HCT116 (cell line): ENCODE measurements at regions not wholly inside any gene's neighbourhood (a gene's known extent, or its start where the extent isn't known, plus 50 kb on each side); places are given as distances from the start of the nearest gene placed in this dataset.

Experiments
- ATAC-seq: fragments of 200-7000 bp; cut with Tn5 transposase; 2 replicates; pipeline ENCODE4 v1.9.1; 2020; ENCODE audit warnings: mild to moderate bottlenecking, moderate library complexity
- BruUV-seq: library from RNA; stranded (reverse); fragments of 400-500 nt; replicated peaks from 2 replicates; lab custom pipeline; 2021; lab: Mats Ljungman, UMichigan
- CTCF ChIA-PET: fragments of 300-600 bp; sonication (Branson Sonifier 250); formaldehyde crosslinking; loops from one replicate; lab custom pipeline; 2021; ENCODE audit warnings: antibody characterized with exemption; lab: Charles Lee
- POLR2A ChIA-PET: fragments of 300-600, 350-600 bp; sonication (Branson Sonifier 250); formaldehyde crosslinking; loops from one replicate; lab custom pipeline; 2021; ENCODE audit warnings: antibody characterized with exemption; lab: Charles Lee
- RAD21 ChIA-PET, 2 experiments: fragments of 300-600 bp; sonication (Branson Sonifier 250); formaldehyde crosslinking; loops; one replicate each; lab custom pipeline; 2023; ENCODE audit warnings: low total read pairs in 2 of 2; ENCODE audit not compliant: uncharacterized antibody in 2 of 2, unreplicated experiment in 2 of 2, low non-redundant PET in 1 of 2; lab: Charles Lee
- DNase-seq: peaks from one replicate; pipeline ENCODE4 v3.0.0-alpha.2; 2010; ENCODE audit warnings: low read depth, low spot score
- H2AFZ ChIP-seq: fragments of 200-600 bp; shearing (Covaris generic), sonication (generic); 2 replicates; pipeline ENCODE4 v1.6.1; 2017; ENCODE audit warnings: low read depth, mixed run types, mixed read lengths, antibody characterized with exemption, low read length; ENCODE audit not compliant: poor library complexity, severe bottlenecking
- H3K27ac ChIP-seq: 2 replicates; pipeline ENCODE4 v1.5.1; 2012; ENCODE audit warnings: low read depth, low read length
- H3K27me3 ChIP-seq: fragments of 200-600 bp; sonication (generic); 2 replicates; pipeline ENCODE4 v1.6.1; 2016; ENCODE audit warnings: mixed run types, low read length, mixed read lengths; ENCODE audit not compliant: insufficient read depth
- H3K36me3 ChIP-seq, 2 experiments: fragments of 200-500 bp in 1 of 2; fragments of 200-600 bp in 1 of 2; sonication (Bioruptor generic) in 1 of 2; sonication (generic) in 1 of 2; 2 replicates each; pipeline versions ENCODE4 v1.5.1 to v1.6.1; 2014 to 2016; ENCODE audit warnings: low read length in 2 of 2, inconsistent platforms in 1 of 2, mixed read lengths in 1 of 2, mixed run types in 1 of 2; ENCODE audit not compliant: insufficient read depth in 2 of 2, control insufficient read depth in 1 of 2
- H3K4me1 ChIP-seq, 2 experiments: fragments of 200-600 bp in 1 of 2; sonication (generic) in 1 of 2; 2 replicates each; pipeline versions ENCODE4 v1.5.1 to v1.6.1; 2012 to 2017; ENCODE audit warnings: low read length in 2 of 2, inconsistent platforms in 1 of 2, mild to moderate bottlenecking in 1 of 2, mixed read lengths in 1 of 2, mixed run types in 1 of 2, moderate library complexity in 1 of 2; ENCODE audit not compliant: insufficient read depth in 2 of 2, control insufficient read depth in 1 of 2
- H3K4me2 ChIP-seq: fragments of 200-600 bp; sonication (generic); 2 replicates; pipeline ENCODE4 v1.6.1; 2017; ENCODE audit warnings: mixed run types, low read length, mixed read lengths
- H3K4me3 ChIP-seq, 2 experiments: fragments of 200-600 bp in 1 of 2; sonication (generic) in 1 of 2; replicated peaks in 1 of 2; 2 replicates each; pipeline ENCODE4 v1.5.1; 2011 to 2016; ENCODE audit warnings: low read length in 2 of 2, control low read depth in 1 of 2, low read depth in 1 of 2, mild to moderate bottlenecking in 1 of 2, mixed read lengths in 1 of 2, mixed run types in 1 of 2
- H3K79me2 ChIP-seq: fragments of 200-600 bp; sonication (generic); 2 replicates; pipeline ENCODE4 v1.6.1; 2017; ENCODE audit warnings: mild to moderate bottlenecking, mixed run types, low read length, moderate library complexity, mixed read lengths; ENCODE audit not compliant: insufficient read depth
- H3K9ac ChIP-seq: fragments of 200-600 bp; sonication (generic); 2 replicates; pipeline ENCODE4 v1.6.1; 2016; ENCODE audit warnings: low read length, mixed read lengths
- H3K9me2 ChIP-seq: fragments of 200-600 bp; sonication (generic), shearing (Covaris generic); 2 replicates; pipeline ENCODE4 v1.6.1; 2017; ENCODE audit warnings: mixed run types, mild to moderate bottlenecking, moderate library complexity; ENCODE audit not compliant: insufficient read depth
- H3K9me3 ChIP-seq, 2 experiments: fragments of 200-500 bp in 1 of 2; fragments of 200-600 bp in 1 of 2; sonication (Bioruptor generic) in 1 of 2; sonication (generic) in 1 of 2; 2 replicates each; pipeline ENCODE4 v1.6.1; 2014 to 2017; ENCODE audit warnings: low read length in 2 of 2, mixed read lengths in 2 of 2, inconsistent platforms in 1 of 2, low read depth in 1 of 2, mild to moderate bottlenecking in 1 of 2, mixed run types in 1 of 2, moderate library complexity in 1 of 2; ENCODE audit not compliant: control insufficient read depth in 1 of 2, insufficient read depth in 1 of 2
- H4K20me1 ChIP-seq: fragments of 200-600 bp; sonication (generic), shearing (Covaris generic); 2 replicates; pipeline ENCODE4 v1.6.1; 2017; ENCODE audit warnings: mixed run types, mild to moderate bottlenecking, moderate library complexity; ENCODE audit not compliant: insufficient read depth
- CBX3 ChIP-seq: IDR thresholded peaks from 2 replicates; pipeline ENCODE4 v1.6.1; 2012; ENCODE audit warnings: low read depth
- CEBPB ChIP-seq: IDR thresholded peaks from 2 replicates; pipeline ENCODE4 v1.6.1; 2012; ENCODE audit warnings: low read depth
- EGR1 ChIP-seq: IDR thresholded peaks from 2 replicates; pipeline ENCODE4 v1.6.1; 2012; ENCODE audit warnings: low read depth
- ELF1 ChIP-seq: IDR thresholded peaks from 2 replicates; pipeline ENCODE4 v1.6.1; 2012; ENCODE audit warnings: low read depth, borderline replicate concordance
- EZH2 ChIP-seq: fragments of 200-600 bp; sonication (generic); IDR thresholded peaks from 2 replicates; pipeline ENCODE4 v1.6.1; 2017; ENCODE audit warnings: antibody characterized with exemption, mixed run types
- FOSL1 ChIP-seq: IDR thresholded peaks from 2 replicates; pipeline ENCODE4 v1.6.1; 2012; ENCODE audit warnings: low read depth
- JUND ChIP-seq: IDR thresholded peaks from 2 replicates; pipeline ENCODE4 v1.6.1; 2012
- POLR2A ChIP-seq: IDR thresholded peaks from 2 replicates; pipeline ENCODE4 v1.7.0; 2011; ENCODE audit warnings: borderline replicate concordance; ENCODE audit not compliant: insufficient read depth, insufficient read length; ENCODE audit errors: extremely low read depth
- POLR2AphosphoS5 ChIP-seq: IDR thresholded peaks from 2 replicates; pipeline ENCODE4 v1.6.1; 2011; ENCODE audit warnings: mild to moderate bottlenecking, low read depth, low read length, moderate library complexity
- SIN3A ChIP-seq: IDR thresholded peaks from 2 replicates; pipeline ENCODE4 v1.6.1; 2012; ENCODE audit warnings: low read depth
- SP1 ChIP-seq: IDR thresholded peaks from 2 replicates; pipeline ENCODE4 v1.6.1; 2012; ENCODE audit warnings: low read depth
- SRF ChIP-seq: IDR thresholded peaks from 2 replicates; pipeline ENCODE4 v1.6.1; 2012; ENCODE audit warnings: low read depth
- YY1 ChIP-seq: IDR thresholded peaks from 2 replicates; pipeline ENCODE4 v1.6.1; 2011; ENCODE audit warnings: low read length, low read depth, moderate library complexity, mild to moderate bottlenecking; ENCODE audit not compliant: insufficient replicate concordance; ENCODE audit errors: extremely low read depth
- ZFX ChIP-seq: fragments of 450-650 bp; IDR thresholded peaks from 2 replicates; pipeline ENCODE4 v1.6.1; 2017
- ZNF274 ChIP-seq: fragments of 200-500 bp; sonication (Bioruptor generic); IDR thresholded peaks from 2 replicates; pipeline ENCODE4 v1.6.1; 2014; ENCODE audit warnings: mild to moderate bottlenecking, low read depth, low read length, inconsistent platforms
- intact Hi-C: fragments of 100-400 bp; cut with micrococcal nuclease; formaldehyde crosslinking; loops from 2 replicates; pipeline ENCODE4 v1.10.0; 2022
- TF ChIP-seq, protein P1 (sequence below): IDR thresholded peaks from 2 replicates; pipeline ENCODE4 v1.6.1; 2012; ENCODE audit warnings: low read depth
- TF ChIP-seq, protein P2 (sequence below), 3 experiments: fragments of 200-600 bp in 1 of 3; sonication (generic) in 1 of 3; IDR thresholded peaks in 2 of 3; conservative IDR thresholded peaks in 1 of 3; 2 replicates each; pipeline ENCODE4 v1.5.1; 2012 to 2017; ENCODE audit warnings: low read depth in 2 of 3, low read length in 2 of 3, antibody characterized with exemption in 1 of 3, borderline replicate concordance in 1 of 3, control low read depth in 1 of 3, mild to moderate bottlenecking in 1 of 3, mixed read lengths in 1 of 3, mixed run types in 1 of 3, moderate library complexity in 1 of 3; ENCODE audit not compliant: insufficient read depth in 1 of 3
- TF ChIP-seq, protein P3 (sequence below): IDR thresholded peaks from 2 replicates; pipeline ENCODE4 v1.6.1; 2012
- TF ChIP-seq, protein P4 (sequence below): IDR thresholded peaks from 2 replicates; pipeline ENCODE4 v1.6.1; 2012
- TF ChIP-seq, protein P5 (sequence below): IDR thresholded peaks from 2 replicates; pipeline ENCODE4 v1.6.1; 2011; ENCODE audit warnings: mild to moderate bottlenecking, low read length, moderate library complexity; ENCODE audit not compliant: insufficient replicate concordance; ENCODE audit errors: extremely low read depth

DNA sequence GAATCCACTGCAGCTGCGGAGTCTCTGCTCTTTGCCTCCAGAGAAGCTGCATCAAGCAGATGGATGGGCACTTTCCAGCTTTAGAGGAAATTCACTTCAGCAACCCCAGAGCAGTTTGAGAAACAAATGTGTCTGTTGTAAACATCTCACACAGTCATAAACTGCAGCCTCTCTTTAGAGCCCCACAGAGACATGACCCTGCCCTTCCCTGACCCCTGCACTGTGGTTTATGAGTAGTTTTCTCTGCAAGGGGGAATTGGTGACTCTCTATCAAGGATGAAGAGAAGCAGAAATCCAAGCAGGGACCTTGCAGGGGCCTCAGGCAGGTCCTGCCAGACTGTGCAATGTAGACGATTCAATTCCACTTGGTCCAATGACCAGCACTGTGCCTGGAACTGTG lies 160.2 kb downstream of the SH2D4B start:
- no peak overlapping the region for H3K9ac ChIP-seq
- no peaks in the 10 kb centered on the region for H3K9me2 ChIP-seq
- TF ChIP-seq ZFX (no peak), POLR2AphosphoS5 (no peak), CBX3 (no peak), SP1 (no peak), EGR1 (no peak), JUND (no peak), ZNF274 (no peak), SRF (no peak), SIN3A (no peak), POLR2A (no peak), FOSL1 (no peak), CEBPB (no peak), YY1 (no peak), EZH2 (no peak), ELF1 (no peak)
- TF ChIP-seq, protein P1, sequence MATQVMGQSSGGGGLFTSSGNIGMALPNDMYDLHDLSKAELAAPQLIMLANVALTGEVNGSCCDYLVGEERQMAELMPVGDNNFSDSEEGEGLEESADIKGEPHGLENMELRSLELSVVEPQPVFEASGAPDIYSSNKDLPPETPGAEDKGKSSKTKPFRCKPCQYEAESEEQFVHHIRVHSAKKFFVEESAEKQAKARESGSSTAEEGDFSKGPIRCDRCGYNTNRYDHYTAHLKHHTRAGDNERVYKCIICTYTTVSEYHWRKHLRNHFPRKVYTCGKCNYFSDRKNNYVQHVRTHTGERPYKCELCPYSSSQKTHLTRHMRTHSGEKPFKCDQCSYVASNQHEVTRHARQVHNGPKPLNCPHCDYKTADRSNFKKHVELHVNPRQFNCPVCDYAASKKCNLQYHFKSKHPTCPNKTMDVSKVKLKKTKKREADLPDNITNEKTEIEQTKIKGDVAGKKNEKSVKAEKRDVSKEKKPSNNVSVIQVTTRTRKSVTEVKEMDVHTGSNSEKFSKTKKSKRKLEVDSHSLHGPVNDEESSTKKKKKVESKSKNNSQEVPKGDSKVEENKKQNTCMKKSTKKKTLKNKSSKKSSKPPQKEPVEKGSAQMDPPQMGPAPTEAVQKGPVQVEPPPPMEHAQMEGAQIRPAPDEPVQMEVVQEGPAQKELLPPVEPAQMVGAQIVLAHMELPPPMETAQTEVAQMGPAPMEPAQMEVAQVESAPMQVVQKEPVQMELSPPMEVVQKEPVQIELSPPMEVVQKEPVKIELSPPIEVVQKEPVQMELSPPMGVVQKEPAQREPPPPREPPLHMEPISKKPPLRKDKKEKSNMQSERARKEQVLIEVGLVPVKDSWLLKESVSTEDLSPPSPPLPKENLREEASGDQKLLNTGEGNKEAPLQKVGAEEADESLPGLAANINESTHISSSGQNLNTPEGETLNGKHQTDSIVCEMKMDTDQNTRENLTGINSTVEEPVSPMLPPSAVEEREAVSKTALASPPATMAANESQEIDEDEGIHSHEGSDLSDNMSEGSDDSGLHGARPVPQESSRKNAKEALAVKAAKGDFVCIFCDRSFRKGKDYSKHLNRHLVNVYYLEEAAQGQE = no peak
- TF ChIP-seq, protein P2, sequence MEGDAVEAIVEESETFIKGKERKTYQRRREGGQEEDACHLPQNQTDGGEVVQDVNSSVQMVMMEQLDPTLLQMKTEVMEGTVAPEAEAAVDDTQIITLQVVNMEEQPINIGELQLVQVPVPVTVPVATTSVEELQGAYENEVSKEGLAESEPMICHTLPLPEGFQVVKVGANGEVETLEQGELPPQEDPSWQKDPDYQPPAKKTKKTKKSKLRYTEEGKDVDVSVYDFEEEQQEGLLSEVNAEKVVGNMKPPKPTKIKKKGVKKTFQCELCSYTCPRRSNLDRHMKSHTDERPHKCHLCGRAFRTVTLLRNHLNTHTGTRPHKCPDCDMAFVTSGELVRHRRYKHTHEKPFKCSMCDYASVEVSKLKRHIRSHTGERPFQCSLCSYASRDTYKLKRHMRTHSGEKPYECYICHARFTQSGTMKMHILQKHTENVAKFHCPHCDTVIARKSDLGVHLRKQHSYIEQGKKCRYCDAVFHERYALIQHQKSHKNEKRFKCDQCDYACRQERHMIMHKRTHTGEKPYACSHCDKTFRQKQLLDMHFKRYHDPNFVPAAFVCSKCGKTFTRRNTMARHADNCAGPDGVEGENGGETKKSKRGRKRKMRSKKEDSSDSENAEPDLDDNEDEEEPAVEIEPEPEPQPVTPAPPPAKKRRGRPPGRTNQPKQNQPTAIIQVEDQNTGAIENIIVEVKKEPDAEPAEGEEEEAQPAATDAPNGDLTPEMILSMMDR (IDR thresholded peaks at IDR 0.05 in 2 of 3, conservative IDR thresholded peaks at IDR 0.05 in 1 of 3; ENCODE audit: borderline replicate concordance in 1 of 3, insufficient read depth in 1 of 3, low read depth in 2 of 3, low read length in 2 of 3) = no peak
- TF ChIP-seq, protein P3, sequence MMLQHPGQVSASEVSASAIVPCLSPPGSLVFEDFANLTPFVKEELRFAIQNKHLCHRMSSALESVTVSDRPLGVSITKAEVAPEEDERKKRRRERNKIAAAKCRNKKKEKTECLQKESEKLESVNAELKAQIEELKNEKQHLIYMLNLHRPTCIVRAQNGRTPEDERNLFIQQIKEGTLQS = no peak
- TF ChIP-seq, protein P4, sequence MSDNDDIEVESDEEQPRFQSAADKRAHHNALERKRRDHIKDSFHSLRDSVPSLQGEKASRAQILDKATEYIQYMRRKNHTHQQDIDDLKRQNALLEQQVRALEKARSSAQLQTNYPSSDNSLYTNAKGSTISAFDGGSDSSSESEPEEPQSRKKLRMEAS = no peak
- TF ChIP-seq, protein P5, sequence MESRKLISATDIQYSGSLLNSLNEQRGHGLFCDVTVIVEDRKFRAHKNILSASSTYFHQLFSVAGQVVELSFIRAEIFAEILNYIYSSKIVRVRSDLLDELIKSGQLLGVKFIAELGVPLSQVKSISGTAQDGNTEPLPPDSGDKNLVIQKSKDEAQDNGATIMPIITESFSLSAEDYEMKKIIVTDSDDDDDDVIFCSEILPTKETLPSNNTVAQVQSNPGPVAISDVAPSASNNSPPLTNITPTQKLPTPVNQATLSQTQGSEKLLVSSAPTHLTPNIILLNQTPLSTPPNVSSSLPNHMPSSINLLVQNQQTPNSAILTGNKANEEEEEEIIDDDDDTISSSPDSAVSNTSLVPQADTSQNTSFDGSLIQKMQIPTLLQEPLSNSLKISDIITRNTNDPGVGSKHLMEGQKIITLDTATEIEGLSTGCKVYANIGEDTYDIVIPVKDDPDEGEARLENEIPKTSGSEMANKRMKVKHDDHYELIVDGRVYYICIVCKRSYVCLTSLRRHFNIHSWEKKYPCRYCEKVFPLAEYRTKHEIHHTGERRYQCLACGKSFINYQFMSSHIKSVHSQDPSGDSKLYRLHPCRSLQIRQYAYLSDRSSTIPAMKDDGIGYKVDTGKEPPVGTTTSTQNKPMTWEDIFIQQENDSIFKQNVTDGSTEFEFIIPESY = no peak
- no peak overlapping the region for H3K27ac ChIP-seq
- H4K20me1 ChIP-seq = no peaks in the 10 kb centered on the region
- no peaks in the 10 kb centered on the region for H3K4me1 ChIP-seq
- no TSS peak for BruUV-seq
- no peaks in the 10 kb centered on the region for H3K36me3 ChIP-seq
- no peak overlapping the region for H2AFZ ChIP-seq
- CTCF ChIA-PET = interaction anchor here (1.0 kb wide), 1 partner anchor 8 kb away, joined by 3 read pairs; no protein-coding TSS in a partner anchor
- no peak overlapping the region for H3K4me3 ChIP-seq
- H3K27me3 ChIP-seq = 0 out of 2 replicates have a peak, but pooled peaks cover 3% of the 10 kb centered on the region
- H3K79me2 ChIP-seq = no peaks in the 10 kb centered on the region
- no peak for DNase-seq
- POLR2A ChIA-PET = no interaction called here
- RAD21 ChIA-PET = no interaction called here
- intact Hi-C loops = loop anchor here (5.0 to 10.0 kb wide), 3 partner anchors 253 to 317 kb away; no protein-coding TSS in a partner anchor
- ATAC-seq = no peak
- no peak overlapping the region for H3K4me2 ChIP-seq
- no peaks in the 10 kb centered on the region for H3K9me3 ChIP-seq
